ENCODE measurements at regions not wholly inside any gene's neighbourhood (a gene's known extent, or its start where the extent isn't known, plus 50 kb on each side); places are given as distances from the start of the nearest gene placed in this dataset.

DNA sequence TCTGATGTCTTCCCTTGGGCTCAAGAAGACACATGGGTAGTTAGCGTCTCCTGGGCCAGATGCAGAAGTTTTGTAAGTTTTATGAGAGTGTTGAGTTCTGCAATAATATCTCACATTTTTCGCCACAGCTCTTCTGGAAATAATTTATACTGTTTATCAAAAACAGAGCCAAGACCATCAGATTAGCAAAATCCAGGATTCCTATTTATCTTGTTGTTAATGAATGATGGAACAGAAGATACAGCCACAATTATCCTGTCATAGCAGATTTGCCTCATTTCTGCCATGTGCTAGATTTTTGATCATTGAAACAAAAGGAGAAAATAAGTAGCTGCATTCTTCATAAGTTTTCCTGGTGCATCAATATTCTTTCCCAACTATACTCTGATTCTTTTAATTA lies 1048.6 kb upstream of the KLHL29 start:
- TF ChIP-seq CTBP1 (IDR thresholded peaks at IDR 0.05; ENCODE audit: borderline replicate concordance) (no peak), ZNF384 (IDR thresholded peaks at IDR 0.05) (no peak), LEF1 (IDR thresholded peaks at IDR 0.05; ENCODE audit: borderline replicate concordance) (no peak), ELF4 (IDR thresholded peaks at IDR 0.05) (no peak), SP1 (IDR thresholded peaks at IDR 0.05) (no peak), SUZ12 (IDR thresholded peaks at IDR 0.05) (no peak), FOXK2 (IDR thresholded peaks at IDR 0.05) (no peak)
- TF ChIP-seq, protein P1, sequence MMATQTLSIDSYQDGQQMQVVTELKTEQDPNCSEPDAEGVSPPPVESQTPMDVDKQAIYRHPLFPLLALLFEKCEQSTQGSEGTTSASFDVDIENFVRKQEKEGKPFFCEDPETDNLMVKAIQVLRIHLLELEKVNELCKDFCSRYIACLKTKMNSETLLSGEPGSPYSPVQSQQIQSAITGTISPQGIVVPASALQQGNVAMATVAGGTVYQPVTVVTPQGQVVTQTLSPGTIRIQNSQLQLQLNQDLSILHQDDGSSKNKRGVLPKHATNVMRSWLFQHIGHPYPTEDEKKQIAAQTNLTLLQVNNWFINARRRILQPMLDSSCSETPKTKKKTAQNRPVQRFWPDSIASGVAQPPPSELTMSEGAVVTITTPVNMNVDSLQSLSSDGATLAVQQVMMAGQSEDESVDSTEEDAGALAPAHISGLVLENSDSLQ (IDR thresholded peaks at IDR 0.05): no peak
